HG03135 (cell line): ENCODE measurements at regions not wholly inside any gene's neighbourhood (a gene's known extent, or its start where the extent isn't known, plus 50 kb on each side); places are given as distances from the start of the nearest gene placed in this dataset.

Experiments used
- ATAC-seq: cut with Tn5 transposase; IDR thresholded peaks from one replicate; pipeline ENCODE4 v1.9.1; 2021; ENCODE audit warnings: mild to moderate bottlenecking, moderate library complexity; ENCODE audit not compliant: unreplicated experiment

- no peak for ATAC-seq
These were observed 76.5 kb upstream of the ADRB1 start for GRCh38 chr10:113967126-113967525.

GRCh38 chr10:113970641-113971040 is 73.0 kb upstream of the ADRB1 start:
- ATAC-seq, result no peak

DNA sequence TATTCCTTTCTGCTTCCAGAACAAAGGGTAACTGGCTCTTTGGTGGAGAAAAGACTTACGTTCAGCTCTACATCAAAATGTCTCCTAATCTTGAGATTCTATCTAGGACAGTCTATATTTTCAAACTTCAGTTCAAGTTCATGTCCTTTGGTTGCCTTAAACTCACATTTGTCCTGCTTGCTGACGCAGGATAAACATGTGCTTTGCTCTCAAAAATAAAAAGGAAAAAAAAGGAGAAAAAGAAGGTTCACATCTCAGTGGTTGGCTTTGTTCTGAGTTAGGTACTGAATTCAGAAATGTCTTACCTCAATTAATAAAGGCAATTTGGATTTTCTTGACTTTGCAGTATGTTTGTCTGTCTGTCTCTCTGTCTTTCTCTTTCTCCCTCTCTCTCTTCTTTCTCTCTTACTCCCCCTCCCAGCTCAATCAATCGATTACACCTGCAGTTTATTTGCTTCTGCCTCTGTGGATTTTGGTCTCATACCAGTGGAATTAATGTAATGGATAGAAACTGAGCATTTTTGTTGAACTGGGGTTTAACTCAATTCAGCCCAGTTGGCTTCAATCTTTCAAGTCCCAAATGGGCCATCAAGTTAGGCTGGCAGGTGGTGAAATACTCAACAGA is 72.2 kb upstream of the ADRB1 start:
- ATAC-seq, result no peak

GRCh38 chr10:113977174-113977573 is 66.5 kb upstream of the ADRB1 start:
- no peak for ATAC-seq

GRCh38 chr10:113978802-113979201 is 64.9 kb upstream of the ADRB1 start:
- no peak for ATAC-seq

DNA sequence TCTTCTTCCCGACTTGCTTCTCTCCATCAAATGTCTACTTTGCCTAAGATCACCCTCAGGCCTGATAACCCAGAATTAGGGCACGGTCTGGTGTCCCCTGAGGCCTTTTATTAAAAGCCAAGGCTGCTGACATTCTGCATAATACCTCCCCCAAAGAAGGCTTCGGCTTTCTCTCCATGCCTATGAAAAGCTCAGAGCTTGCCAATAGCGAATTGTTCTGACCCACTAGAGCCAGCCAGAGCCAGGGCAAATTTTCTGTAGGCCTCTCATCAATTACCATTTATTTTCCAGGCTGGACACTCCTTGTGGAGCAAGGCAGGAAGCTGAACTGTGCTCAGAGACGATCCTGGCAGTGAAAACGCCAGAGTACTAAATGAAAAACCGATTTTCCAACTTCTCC is 64.3 kb upstream of the ADRB1 start:
- no peak for ATAC-seq

- ATAC-seq, result no peak
These were observed 63.1 kb upstream of the ADRB1 start for GRCh38 chr10:113980408-113981087.

GRCh38 chr10:113982296-113982695 is 61.4 kb upstream of the ADRB1 start:
- no peak for ATAC-seq

- ATAC-seq, result peak; percentile 78
These were observed 60.9 kb upstream of the ADRB1 start for GRCh38 chr10:113982769-113983168.

DNA sequence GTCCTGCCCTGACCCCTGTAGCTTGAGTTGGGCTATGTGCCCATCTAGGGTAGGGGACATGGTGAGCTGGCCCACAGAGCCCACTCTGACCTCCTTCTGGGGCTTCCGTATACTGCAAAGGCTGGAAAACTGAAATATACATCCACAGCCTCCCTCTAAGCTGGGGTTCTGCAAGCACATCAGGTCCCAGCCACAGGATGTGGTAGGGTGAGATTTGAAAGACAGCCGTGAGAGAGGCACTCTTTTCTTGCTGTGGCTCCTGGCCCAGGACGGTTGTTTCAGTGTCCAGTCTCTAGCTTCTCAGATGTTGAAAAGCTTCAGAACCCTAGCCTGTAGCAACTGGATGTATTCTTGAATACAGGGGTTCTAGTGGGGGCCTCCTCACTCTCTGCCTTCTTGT is 60.1 kb upstream of the ADRB1 start:
- no peak for ATAC-seq

GRCh38 chr10:113985297-113985844 is 58.3 kb upstream of the ADRB1 start:
- ATAC-seq, result no peak

- no peak for ATAC-seq
These were observed 57.4 kb upstream of the ADRB1 start for GRCh38 chr10:113986316-113986715.

- no peak for ATAC-seq
These were observed 56.5 kb upstream of the ADRB1 start for GRCh38 chr10:113987156-113987555.

GRCh38 chr10:113987805-113988204 is 55.9 kb upstream of the ADRB1 start:
- ATAC-seq, result no peak

- ATAC-seq, result no peak
These were observed 55.1 kb upstream of the ADRB1 start for GRCh38 chr10:113988535-113988934.

- no peak for ATAC-seq
These were observed 52.4 kb upstream of the ADRB1 start for GRCh38 chr10:113991091-113991860.

- ATAC-seq, result no peak
These were observed 51.1 kb upstream of the ADRB1 start for GRCh38 chr10:113992471-113993011.

DNA sequence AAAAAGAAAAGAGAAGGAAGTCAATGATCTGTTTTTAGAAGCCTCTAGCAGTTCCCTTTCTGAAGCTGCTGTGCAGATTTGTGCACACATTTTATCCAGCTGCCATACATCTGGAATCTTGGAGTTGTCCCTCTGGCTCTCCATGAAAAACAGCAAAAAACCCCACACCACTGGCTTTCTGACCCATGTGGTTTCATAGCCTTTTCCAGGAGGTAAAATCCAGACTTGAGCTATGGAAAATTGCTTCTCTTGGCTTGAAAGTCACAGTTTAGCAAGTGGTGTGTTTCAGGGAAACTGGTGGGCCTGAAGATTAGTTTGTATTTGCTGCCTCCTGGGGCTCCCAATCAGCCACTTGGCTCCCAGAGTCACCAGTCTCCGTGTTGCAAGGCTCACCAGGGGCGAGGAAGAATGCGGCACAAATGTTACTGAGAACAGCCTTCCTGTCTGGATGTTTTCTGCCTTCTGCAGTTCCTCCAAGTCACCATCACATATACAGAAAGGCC is 50.1 kb upstream of the ADRB1 start:
- ATAC-seq, result no peak
